ENCODE measurements at regions not wholly inside any gene's neighbourhood (a gene's known extent, or its start where the extent isn't known, plus 50 kb on each side); places are given as distances from the start of the nearest gene placed in this dataset.

DNA sequence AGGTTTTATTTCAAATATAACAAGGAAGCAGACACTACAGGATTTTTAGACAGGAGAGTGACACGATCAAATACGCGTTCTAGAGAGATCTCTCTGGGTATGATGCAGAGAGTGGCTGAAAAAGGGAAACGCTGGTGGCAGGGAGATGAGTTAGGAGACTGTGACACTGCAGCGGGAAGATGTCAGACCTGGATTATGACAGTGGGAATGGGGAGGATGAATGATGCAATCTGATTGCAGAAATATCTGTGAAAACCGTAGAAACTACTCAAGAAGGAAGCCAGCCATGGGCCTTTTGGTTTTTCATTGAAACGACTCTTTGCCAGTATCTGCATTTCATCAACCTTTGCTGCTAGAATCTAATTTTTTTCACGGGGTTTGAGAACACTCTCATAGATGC lies 157.9 kb downstream of the FAM43A start:
- H3K36me3 Mint-ChIP-seq = no peaks in the 10 kb centered on the region
- TF ChIP-seq, protein P1, sequence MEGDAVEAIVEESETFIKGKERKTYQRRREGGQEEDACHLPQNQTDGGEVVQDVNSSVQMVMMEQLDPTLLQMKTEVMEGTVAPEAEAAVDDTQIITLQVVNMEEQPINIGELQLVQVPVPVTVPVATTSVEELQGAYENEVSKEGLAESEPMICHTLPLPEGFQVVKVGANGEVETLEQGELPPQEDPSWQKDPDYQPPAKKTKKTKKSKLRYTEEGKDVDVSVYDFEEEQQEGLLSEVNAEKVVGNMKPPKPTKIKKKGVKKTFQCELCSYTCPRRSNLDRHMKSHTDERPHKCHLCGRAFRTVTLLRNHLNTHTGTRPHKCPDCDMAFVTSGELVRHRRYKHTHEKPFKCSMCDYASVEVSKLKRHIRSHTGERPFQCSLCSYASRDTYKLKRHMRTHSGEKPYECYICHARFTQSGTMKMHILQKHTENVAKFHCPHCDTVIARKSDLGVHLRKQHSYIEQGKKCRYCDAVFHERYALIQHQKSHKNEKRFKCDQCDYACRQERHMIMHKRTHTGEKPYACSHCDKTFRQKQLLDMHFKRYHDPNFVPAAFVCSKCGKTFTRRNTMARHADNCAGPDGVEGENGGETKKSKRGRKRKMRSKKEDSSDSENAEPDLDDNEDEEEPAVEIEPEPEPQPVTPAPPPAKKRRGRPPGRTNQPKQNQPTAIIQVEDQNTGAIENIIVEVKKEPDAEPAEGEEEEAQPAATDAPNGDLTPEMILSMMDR (conservative IDR thresholded peaks at IDR 0.05) = no peak
- H3K4me1 Mint-ChIP-seq (ENCODE audit: unreplicated experiment) = peaks cover 19% of the 10 kb centered on the region
- H3K9me3 Mint-ChIP-seq = no peaks in the 10 kb centered on the region
- no peak overlapping the region for H3K4me3 Mint-ChIP-seq
- no peak overlapping the region for H3K27ac Mint-ChIP-seq
- peaks cover 7% of the 10 kb centered on the region for H3K27me3 Mint-ChIP-seq
- no peak for DNase-seq (ENCODE audit: extremely low spot score, unreplicated experiment)

DNA sequence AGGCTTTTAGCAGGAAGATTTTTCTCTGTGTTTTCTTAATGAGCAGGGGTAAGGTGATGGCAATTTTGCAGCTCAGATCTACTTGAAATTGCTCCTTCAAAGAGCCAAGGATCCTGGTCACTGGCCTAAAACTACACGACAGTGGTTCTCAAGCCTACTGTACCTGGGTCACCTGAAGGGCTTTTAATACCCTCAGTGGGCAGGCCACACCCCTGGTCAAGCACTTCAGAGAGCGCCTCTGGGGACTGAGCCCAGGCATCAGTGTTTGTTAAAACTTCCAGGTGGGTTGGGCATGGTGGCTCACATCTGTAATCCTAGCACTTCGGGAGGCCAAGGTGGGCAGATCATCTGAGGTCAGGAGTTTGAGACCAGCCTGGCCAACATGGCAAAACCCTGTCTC lies 158.4 kb downstream of the FAM43A start:
- peaks cover 3% of the 10 kb centered on the region for H3K9me3 Mint-ChIP-seq
- no peak for DNase-seq (ENCODE audit: extremely low spot score, unreplicated experiment)
- no peak overlapping the region for H3K4me3 Mint-ChIP-seq
- H3K27ac Mint-ChIP-seq = no peak overlapping the region
- peaks cover 9% of the 10 kb centered on the region for H3K27me3 Mint-ChIP-seq
- TF ChIP-seq, protein P1 (conservative IDR thresholded peaks at IDR 0.05) = no peak
- peaks cover 1% of the 10 kb centered on the region for H3K36me3 Mint-ChIP-seq
- peaks cover 19% of the 10 kb centered on the region for H3K4me1 Mint-ChIP-seq (ENCODE audit: unreplicated experiment)

DNA sequence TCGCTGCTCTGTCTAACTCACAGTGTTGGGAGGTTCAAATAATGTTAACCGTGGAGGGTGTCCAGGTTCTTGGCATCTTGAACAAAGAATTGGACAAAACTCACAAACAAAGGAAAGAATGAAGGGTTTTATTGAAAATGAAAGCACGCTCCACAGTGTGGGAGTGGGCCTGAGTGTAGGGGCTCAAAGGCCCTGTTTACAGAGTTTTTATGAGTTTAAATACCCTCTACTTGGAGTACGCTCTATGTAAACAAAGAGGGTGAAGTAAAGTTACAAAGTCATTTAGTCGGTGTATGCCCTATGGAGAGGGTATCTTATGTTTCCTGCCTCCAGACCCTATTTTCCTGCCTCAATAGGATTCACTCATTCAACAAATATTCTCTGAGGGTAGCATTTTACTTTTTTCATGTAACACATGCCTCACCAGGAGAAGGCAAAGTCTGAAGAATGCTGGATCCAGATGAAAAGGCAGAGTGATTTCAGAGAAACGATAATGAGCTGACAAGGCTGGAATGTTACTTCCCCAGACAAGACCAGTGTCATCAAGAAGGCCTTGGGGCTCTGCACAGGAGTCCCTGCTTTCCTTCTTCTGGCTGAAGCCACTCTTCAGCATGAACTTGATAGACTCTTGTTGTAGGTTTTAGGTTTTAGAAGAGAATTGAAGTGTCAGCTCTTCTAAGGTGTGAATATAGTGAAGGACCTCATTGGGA lies 163.6 kb downstream of the FAM43A start:
- H3K4me3 Mint-ChIP-seq = no peak overlapping the region
- DNase-seq (ENCODE audit: extremely low spot score, unreplicated experiment) = no peak
- peaks cover 4% of the 10 kb centered on the region for H3K9me3 Mint-ChIP-seq
- H3K27me3 Mint-ChIP-seq = peaks cover 3% of the 10 kb centered on the region
- TF ChIP-seq, protein P1 (conservative IDR thresholded peaks at IDR 0.05) = no peak
- peaks cover 3% of the 10 kb centered on the region for H3K36me3 Mint-ChIP-seq
- peaks cover 14% of the 10 kb centered on the region for H3K4me1 Mint-ChIP-seq (ENCODE audit: unreplicated experiment)
- no peak overlapping the region for H3K27ac Mint-ChIP-seq

DNA sequence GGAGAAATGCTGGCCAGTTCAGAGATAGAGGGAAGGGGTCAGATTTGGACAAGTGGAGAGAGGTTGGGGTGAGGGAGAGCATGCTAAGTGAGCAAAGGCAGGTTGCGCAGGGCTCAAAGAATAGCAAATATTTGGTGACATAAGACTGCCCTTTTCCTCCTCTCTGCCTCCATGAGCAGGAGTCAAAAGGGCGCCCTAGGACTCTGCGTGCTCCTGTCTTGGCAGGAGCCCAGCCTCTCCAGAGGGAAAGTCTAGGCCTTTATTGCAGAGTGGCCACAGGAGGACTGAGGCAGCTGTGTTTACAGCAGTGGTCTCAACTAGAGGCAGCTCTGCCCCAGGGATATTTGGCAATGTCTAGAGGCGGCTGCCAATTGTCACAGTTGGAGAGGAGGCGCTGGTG lies 165.6 kb downstream of the FAM43A start:
- DNase-seq (ENCODE audit: extremely low spot score, unreplicated experiment) = no peak
- TF ChIP-seq, protein P1 (conservative IDR thresholded peaks at IDR 0.05) = no peak
- Mint-ChIP-seq H3K4me3 (no peak overlapping the region), H3K27ac (no peak overlapping the region), H3K36me3 (peaks cover 3% of the 10 kb centered on the region), H3K27me3 (peaks cover 6% of the 10 kb centered on the region), H3K4me1 (ENCODE audit: unreplicated experiment) (peaks cover 22% of the 10 kb centered on the region), H3K9me3 (peaks cover 4% of the 10 kb centered on the region)

DNA sequence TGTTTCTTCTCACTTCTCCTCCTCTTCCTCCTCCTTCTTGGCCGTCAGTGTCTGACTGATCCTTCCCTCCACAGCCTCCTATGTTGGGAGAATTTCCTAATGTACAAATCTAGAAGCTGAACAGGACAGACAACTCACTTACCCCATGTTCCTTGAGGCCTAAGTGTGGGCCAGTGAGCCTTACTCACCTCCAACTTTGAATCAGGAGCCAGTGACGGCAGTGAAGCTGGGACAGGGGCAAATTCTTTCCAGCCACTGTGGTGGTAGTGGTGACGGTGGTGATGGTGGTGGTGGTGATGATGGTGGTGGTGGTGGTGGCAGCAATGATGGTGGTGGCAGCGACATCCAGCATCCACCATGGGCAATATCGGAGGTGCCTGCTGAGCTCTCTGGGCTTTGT lies 166.3 kb downstream of the FAM43A start:
- DNase-seq (ENCODE audit: extremely low spot score, unreplicated experiment) = no peak
- Mint-ChIP-seq H3K4me1 (ENCODE audit: unreplicated experiment) (peaks cover 22% of the 10 kb centered on the region), H3K27me3 (peaks cover 7% of the 10 kb centered on the region), H3K4me3 (no peak overlapping the region), H3K27ac (no peak overlapping the region), H3K36me3 (peaks cover 3% of the 10 kb centered on the region), H3K9me3 (peaks cover 4% of the 10 kb centered on the region)
- TF ChIP-seq, protein P1 (conservative IDR thresholded peaks at IDR 0.05) = no peak
